AG20443 (cell line): ENCODE measurements at regions not wholly inside any gene's neighbourhood (a gene's known extent, or its start where the extent isn't known, plus 50 kb on each side); places are given as distances from the start of the nearest gene placed in this dataset.

ENCODE experiments used
- DNase-seq: peaks from one replicate; pipeline ENCODE4 v3.0.0; 2012; ENCODE audit warnings: low spot score, mixed read lengths

- no peak for DNase-seq
These were observed 59.5 kb upstream of the HGFAC start for GRCh38 chr4:3382251-3382650.

- no peak for DNase-seq
These were observed 57.4 kb upstream of the HGFAC start for GRCh38 chr4:3384391-3384770.

- no peak for DNase-seq
These were observed 56.7 kb upstream of the HGFAC start for GRCh38 chr4:3384771-3385710.

- no peak for DNase-seq
These were observed 55.9 kb upstream of the HGFAC start for GRCh38 chr4:3385711-3386420.

- no peak for DNase-seq
These were observed 55.2 kb upstream of the HGFAC start for GRCh38 chr4:3386526-3386925.

GRCh38 chr4:3387154-3387942 lies 54.4 kb upstream of the HGFAC start:
- no peak for DNase-seq

GRCh38 chr4:3387943-3388361 lies 53.8 kb upstream of the HGFAC start:
- DNase-seq = peak; percentile 72

GRCh38 chr4:3388471-3389232 lies 53.1 kb upstream of the HGFAC start:
- DNase-seq = peak; percentile 80

GRCh38 chr4:3389233-3390215 lies 52.2 kb upstream of the HGFAC start:
- no peak for DNase-seq

- no peak for DNase-seq
These were observed 51.4 kb upstream of the HGFAC start for GRCh38 chr4:3390288-3390811.

GRCh38 chr4:3391422-3391821 lies 50.3 kb upstream of the HGFAC start:
- DNase-seq = no peak
